ENCODE measurements at regions not wholly inside any gene's neighbourhood (a gene's known extent, or its start where the extent isn't known, plus 50 kb on each side); places are given as distances from the start of the nearest gene placed in this dataset.
"Not testable (repeated sequence)": the region's sequence is repeated elsewhere in the genome, so short reads cannot be mapped to it uniquely, and the experiment has no call there.

GRCh38 chr21:17139159-17139558, 373.7 kb upstream of the CXADR start:
- DNase-seq (ENCODE audit: low read depth): not testable (repeated sequence)

GRCh38 chr21:17139696-17140095, 373.1 kb upstream of the CXADR start:
- DNase-seq (ENCODE audit: low read depth): no peak

- DNase-seq (ENCODE audit: low read depth): no peak
These were observed 366.4 kb upstream of the CXADR start for GRCh38 chr21:17146426-17146825.

DNA sequence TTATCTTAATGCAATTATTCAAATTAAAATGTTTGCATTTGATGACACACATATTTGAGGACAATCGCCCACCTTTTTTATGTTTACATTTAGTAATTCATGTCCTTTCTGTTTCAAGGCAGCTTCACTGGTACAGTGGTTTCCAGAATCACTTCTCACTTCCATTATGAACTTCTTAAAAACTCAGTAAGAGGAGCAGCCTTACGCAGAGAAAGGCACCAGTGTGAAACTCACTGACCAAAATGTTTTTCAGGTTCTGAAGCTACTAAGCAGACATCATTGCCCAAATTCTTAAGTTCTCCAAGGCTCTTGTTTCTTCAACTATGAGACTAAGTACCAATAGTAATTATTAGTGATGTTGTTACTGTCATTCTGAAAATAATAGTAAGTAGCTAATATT, 353.1 kb upstream of the CXADR start:
- DNase-seq (ENCODE audit: low read depth): no peak

DNA sequence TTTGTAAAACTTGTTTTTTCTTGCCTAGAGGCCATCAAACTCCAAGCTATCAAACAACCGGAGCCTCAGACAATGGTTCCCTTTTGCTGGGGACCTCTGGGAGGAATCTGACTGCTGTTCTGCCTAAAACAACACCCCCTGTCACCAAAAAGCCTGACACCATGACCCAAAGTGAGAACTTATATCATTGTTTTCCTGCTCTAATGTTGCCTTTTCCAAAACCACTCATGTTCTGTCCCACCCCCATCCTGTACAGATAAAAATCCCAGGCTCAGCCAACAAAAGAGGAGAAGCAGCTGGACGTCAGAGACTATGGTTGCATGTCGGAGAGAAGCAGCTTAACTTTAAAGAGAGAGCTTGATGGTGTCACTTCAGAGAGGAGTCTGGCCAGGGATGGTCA, 327.2 kb upstream of the CXADR start:
- no peak for DNase-seq (ENCODE audit: low read depth)

GRCh38 chr21:17189963-17190362, 322.9 kb upstream of the CXADR start:
- no peak for DNase-seq (ENCODE audit: low read depth)

DNA sequence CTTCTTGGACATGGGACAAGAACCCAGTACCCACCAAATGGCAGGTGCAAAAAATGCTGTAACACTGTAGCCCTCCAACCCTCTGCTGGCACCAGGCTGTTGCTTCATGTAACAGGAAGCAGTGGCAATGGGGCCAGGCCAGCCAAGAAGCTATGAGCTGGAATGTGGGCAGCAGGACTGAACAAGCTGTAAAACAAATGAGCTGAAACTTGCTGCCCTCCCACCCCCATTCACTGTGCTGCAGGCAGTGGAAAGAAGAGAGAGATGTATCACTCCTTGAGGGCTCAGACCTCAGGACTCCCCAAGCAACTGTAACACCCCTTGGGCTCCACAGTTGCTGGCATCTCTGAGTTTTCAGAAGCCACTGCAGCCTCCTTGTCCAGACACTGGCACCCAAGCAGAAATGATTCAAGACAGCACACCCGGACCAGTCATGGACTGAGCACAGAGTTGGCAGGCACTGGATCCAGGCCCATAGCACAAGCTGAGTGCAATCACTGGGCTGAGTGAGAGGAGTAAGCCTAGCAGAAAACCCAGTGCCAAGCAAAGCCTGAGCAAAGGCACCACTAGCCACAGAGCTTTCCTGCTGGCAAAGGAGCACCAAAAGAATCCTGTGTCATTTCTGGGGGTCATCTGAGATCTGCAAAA, 321.4 kb upstream of the CXADR start:
- no peak for DNase-seq (ENCODE audit: low read depth)

DNA sequence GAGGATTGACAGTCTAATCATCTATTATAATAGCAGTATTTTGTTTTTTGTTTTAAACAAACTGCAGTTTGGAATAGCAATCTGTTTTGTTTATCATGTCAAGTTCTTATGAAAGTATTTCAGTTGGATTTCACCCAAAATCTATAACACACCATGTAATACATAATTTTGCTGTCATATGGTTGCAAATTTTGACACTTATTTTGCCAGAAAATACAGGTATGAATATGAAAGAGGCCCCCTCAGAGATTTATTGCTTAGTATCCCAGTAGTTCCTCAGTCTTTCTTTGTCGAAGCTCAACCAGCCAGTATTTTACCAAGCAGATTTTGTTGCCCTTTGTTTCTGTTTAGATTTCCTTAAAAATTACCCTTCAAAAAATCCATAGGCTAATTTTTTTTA, 317.5 kb upstream of the CXADR start:
- DNase-seq (ENCODE audit: low read depth): no peak

GRCh38 chr21:17195976-17196375, 316.9 kb upstream of the CXADR start:
- DNase-seq (ENCODE audit: low read depth): no peak

- peak; percentile 8 for DNase-seq (ENCODE audit: low read depth)
These were observed 316.2 kb upstream of the CXADR start for GRCh38 chr21:17196623-17197022.

GRCh38 chr21:17197996-17198395, 314.8 kb upstream of the CXADR start:
- no peak for DNase-seq (ENCODE audit: low read depth)

GRCh38 chr21:17200250-17200649, 312.6 kb upstream of the CXADR start:
- no peak for DNase-seq (ENCODE audit: low read depth)

DNA sequence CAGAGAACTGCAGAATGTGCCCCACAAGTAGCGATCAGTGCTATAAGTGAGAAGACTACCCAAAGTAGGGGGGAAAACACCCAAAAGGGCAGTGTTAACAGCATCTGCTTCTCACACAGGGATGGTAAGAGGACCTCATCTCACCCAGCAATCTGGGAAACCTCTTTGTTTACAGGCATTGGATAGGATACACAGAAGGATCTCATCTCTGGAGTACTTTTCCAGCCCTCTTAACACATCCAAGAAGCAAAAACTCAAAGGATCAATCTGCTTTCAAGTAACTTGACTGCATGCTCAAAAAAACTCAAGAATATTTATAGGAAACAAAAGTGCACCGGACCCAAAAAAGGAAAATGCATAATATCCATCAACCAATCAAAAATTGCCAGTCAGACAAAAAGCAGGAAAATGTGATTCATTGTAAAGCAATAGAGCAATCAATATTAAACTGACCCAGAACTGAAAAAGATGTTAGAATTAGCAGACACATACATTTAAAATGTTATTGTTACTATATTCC, 311.0 kb upstream of the CXADR start:
- DNase-seq (ENCODE audit: low read depth): no peak

GRCh38 chr21:17214801-17215200, 298.0 kb upstream of the CXADR start:
- no peak for DNase-seq (ENCODE audit: low read depth)

- not testable (repeated sequence) for DNase-seq (ENCODE audit: low read depth)
These were observed 293.8 kb upstream of the CXADR start for GRCh38 chr21:17219050-17219449.

GRCh38 chr21:17231124-17231523, 281.7 kb upstream of the CXADR start:
- no peak for DNase-seq (ENCODE audit: low read depth)

GRCh38 chr21:17231771-17232170, 281.1 kb upstream of the CXADR start:
- peak; percentile 53 for DNase-seq (ENCODE audit: low read depth)

DNA sequence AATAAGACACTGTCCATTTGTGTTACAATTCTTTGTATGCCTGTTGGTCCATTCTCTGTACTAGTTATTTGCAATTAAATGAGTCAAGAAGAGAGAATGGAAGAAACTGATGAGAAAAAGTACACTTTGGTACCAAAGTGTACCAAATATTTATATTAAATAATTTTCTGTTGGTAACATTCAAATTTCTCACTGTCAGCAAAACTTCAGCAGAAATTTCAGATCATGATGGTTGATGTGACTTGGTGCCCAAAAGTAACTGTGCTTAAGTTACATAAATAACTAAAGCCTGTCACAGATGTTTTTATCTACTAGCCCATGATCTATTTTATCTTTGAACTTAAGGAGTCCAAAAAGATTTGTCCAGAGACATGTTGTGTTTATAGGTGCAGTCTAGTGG, 274.4 kb upstream of the CXADR start:
- no peak for DNase-seq (ENCODE audit: low read depth)

- no peak for DNase-seq (ENCODE audit: low read depth)
These were observed 262.0 kb upstream of the CXADR start for GRCh38 chr21:17250778-17251241.

GRCh38 chr21:17257784-17258183, 255.1 kb upstream of the CXADR start:
- DNase-seq (ENCODE audit: low read depth): no peak

GRCh38 chr21:17264182-17264581, 248.7 kb upstream of the CXADR start:
- DNase-seq (ENCODE audit: low read depth): no peak

- DNase-seq (ENCODE audit: low read depth): no peak
These were observed 243.1 kb upstream of the CXADR start for GRCh38 chr21:17269760-17270159.

GRCh38 chr21:17270229-17270628, 242.6 kb upstream of the CXADR start:
- peak; percentile 61 for DNase-seq (ENCODE audit: low read depth)

GRCh38 chr21:17279663-17280062, 233.2 kb upstream of the CXADR start:
- no peak for DNase-seq (ENCODE audit: low read depth)
